ENCODE measurements at regions not wholly inside any gene's neighbourhood (a gene's known extent, or its start where the extent isn't known, plus 50 kb on each side); places are given as distances from the start of the nearest gene placed in this dataset.

DNA sequence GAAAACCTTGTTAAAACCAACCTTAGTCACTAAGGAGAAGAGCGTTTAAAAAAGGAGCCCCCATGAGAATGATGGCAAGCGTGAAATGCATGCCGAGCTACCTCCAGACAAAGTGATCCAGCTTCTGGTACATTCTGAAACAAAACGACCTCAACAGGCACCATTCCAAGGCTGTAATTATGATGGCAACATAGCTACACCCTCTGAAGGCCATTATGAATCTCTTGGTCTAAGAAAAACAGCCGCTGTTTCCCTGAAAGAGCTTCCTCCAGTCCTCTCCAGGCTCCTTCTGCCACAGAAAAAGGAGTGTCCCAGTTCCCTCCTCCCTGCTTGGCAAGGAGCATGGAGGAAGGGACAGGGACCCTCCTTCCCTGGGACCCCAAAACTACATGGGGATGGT lies 50.0 kb upstream of the ABLIM1 start:
- no peaks in the 10 kb centered on the region for H3K36me3 Mint-ChIP-seq (ENCODE audit: low read depth, unreplicated experiment)
- H3K27ac Mint-ChIP-seq (ENCODE audit: unreplicated experiment) = no peak overlapping the region
- DNase-seq (ENCODE audit: low spot score) = no peak
- no peak overlapping the region for H3K4me3 Mint-ChIP-seq (ENCODE audit: unreplicated experiment)
- H3K27me3 Mint-ChIP-seq (ENCODE audit: unreplicated experiment) = peaks cover 1% of the 10 kb centered on the region
- no peaks in the 10 kb centered on the region for H3K9me3 Mint-ChIP-seq (ENCODE audit: unreplicated experiment)
- no peak for TF ChIP-seq CTCF (IDR thresholded peaks at IDR 0.05; ENCODE audit: unreplicated experiment)
- peaks cover 2% of the 10 kb centered on the region for H3K4me1 Mint-ChIP-seq (ENCODE audit: unreplicated experiment)

- Mint-ChIP-seq H3K9me3 (ENCODE audit: unreplicated experiment) (no peaks in the 10 kb centered on the region), H3K4me3 (ENCODE audit: unreplicated experiment) (no peak overlapping the region), H3K27ac (ENCODE audit: unreplicated experiment) (no peak overlapping the region), H3K4me1 (ENCODE audit: unreplicated experiment) (peaks cover 7% of the 10 kb centered on the region), H3K27me3 (ENCODE audit: unreplicated experiment) (peaks cover 1% of the 10 kb centered on the region), H3K36me3 (ENCODE audit: low read depth, unreplicated experiment) (no peaks in the 10 kb centered on the region)
- no peak for DNase-seq (ENCODE audit: low spot score)
- no peak for TF ChIP-seq CTCF (IDR thresholded peaks at IDR 0.05; ENCODE audit: unreplicated experiment)
These were observed 50.8 kb upstream of the ABLIM1 start for GRCh38 chr10:114708717-114709335.

- H3K9me3 Mint-ChIP-seq (ENCODE audit: unreplicated experiment) = no peaks in the 10 kb centered on the region
- DNase-seq (ENCODE audit: low spot score) = no peak
- TF ChIP-seq CTCF (IDR thresholded peaks at IDR 0.05; ENCODE audit: unreplicated experiment) = no peak
- peaks cover 1% of the 10 kb centered on the region for H3K27me3 Mint-ChIP-seq (ENCODE audit: unreplicated experiment)
- H3K4me1 Mint-ChIP-seq (ENCODE audit: unreplicated experiment) = peaks cover 13% of the 10 kb centered on the region
- H3K27ac Mint-ChIP-seq (ENCODE audit: unreplicated experiment) = no peak overlapping the region
- H3K36me3 Mint-ChIP-seq (ENCODE audit: low read depth, unreplicated experiment) = no peaks in the 10 kb centered on the region
- no peak overlapping the region for H3K4me3 Mint-ChIP-seq (ENCODE audit: unreplicated experiment)
These were observed 51.9 kb upstream of the ABLIM1 start for GRCh38 chr10:114709984-114710383.

DNA sequence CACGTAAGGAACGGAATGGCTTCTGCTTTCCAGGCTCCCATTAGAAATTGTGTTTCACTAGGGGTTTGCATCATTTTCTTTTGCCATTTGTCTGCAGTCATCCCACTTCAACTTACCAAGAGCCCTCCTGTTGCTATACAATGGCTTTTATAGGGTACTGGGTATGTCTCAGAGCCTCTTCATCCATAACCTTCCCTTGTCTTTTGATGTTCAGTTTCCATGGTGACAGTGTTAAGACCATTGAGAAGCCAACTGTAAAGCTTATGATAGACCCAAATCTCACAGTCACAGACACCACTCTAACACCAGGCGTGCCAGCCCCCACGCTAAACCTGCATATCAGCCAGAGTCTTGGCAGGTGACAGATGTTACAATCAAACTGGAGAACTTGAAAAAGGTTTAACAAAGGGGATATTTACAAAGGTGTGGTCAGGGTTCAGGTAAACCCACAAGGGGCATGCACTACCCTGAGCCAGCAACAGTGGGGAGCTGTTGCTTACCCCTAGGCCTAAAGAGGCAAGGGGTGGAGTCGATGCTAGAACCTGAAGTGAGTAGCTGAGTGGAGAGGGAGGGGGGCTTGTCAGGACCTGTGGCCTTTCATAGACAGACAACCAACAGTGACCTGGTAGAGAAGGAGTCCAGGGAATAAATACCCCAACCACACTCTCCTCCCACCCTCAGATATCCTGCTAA lies 53.2 kb upstream of the ABLIM1 start:
- H3K27ac Mint-ChIP-seq (ENCODE audit: unreplicated experiment) = no peak overlapping the region
- H3K4me1 Mint-ChIP-seq (ENCODE audit: unreplicated experiment) = peaks cover 25% of the 10 kb centered on the region
- peaks cover 1% of the 10 kb centered on the region for H3K27me3 Mint-ChIP-seq (ENCODE audit: unreplicated experiment)
- no peak for DNase-seq (ENCODE audit: low spot score)
- no peak overlapping the region for H3K4me3 Mint-ChIP-seq (ENCODE audit: unreplicated experiment)
- TF ChIP-seq CTCF (IDR thresholded peaks at IDR 0.05; ENCODE audit: unreplicated experiment) = no peak
- no peaks in the 10 kb centered on the region for H3K36me3 Mint-ChIP-seq (ENCODE audit: low read depth, unreplicated experiment)
- H3K9me3 Mint-ChIP-seq (ENCODE audit: unreplicated experiment) = no peaks in the 10 kb centered on the region

- Mint-ChIP-seq H3K9me3 (ENCODE audit: unreplicated experiment) (no peaks in the 10 kb centered on the region), H3K4me1 (ENCODE audit: unreplicated experiment) (peaks cover 28% of the 10 kb centered on the region), H3K27ac (ENCODE audit: unreplicated experiment) (no peak overlapping the region), H3K36me3 (ENCODE audit: low read depth, unreplicated experiment) (no peaks in the 10 kb centered on the region), H3K27me3 (ENCODE audit: unreplicated experiment) (peaks cover 1% of the 10 kb centered on the region), H3K4me3 (ENCODE audit: unreplicated experiment) (no peak overlapping the region)
- TF ChIP-seq CTCF (IDR thresholded peaks at IDR 0.05; ENCODE audit: unreplicated experiment) = no peak
- DNase-seq (ENCODE audit: low spot score) = no peak
These were observed 53.8 kb upstream of the ABLIM1 start for GRCh38 chr10:114711869-114712250.
